Activated T-helper 1 cell treated with anti-CD3 and anti-CD28 coated beads, Interleukin-12 subunit alpha, Interleukin-12 subunit beta, Interleukin-2, Interleukin-4 antibody, amounts not matched to agents 30 ng/mL and 10 ng/mL and 1 ng/mL, durations not matched to agents 14 hours and 24 hours and 36 hours (primary cell): ENCODE measurements at regions not wholly inside any gene's neighbourhood (a gene's known extent, or its start where the extent isn't known, plus 50 kb on each side); places are given as distances from the start of the nearest gene placed in this dataset.
"Not testable (repeated sequence)": the region's sequence is repeated elsewhere in the genome, so short reads cannot be mapped to it uniquely, and the experiment has no call there.

ENCODE experiments used
- DNase-seq: peaks from one replicate; pipeline ENCODE4 v3.0.0; 2021; ENCODE audit warnings: low spot score
- H3K27ac Mint-ChIP-seq: one replicate; pipeline ENCODE4 v1.8.0; 2021; ENCODE audit warnings: mild to moderate bottlenecking, mixed read lengths
- H3K27me3 Mint-ChIP-seq: one replicate; pipeline ENCODE4 v1.8.0; 2022; ENCODE audit warnings: mild to moderate bottlenecking, moderate library complexity, mixed read lengths; ENCODE audit not compliant: insufficient read depth
- H3K36me3 Mint-ChIP-seq: one replicate; pipeline ENCODE4 v1.8.0; 2021; ENCODE audit warnings: low read depth, mixed read lengths
- H3K4me1 Mint-ChIP-seq: one replicate; pipeline ENCODE4 v1.8.0; 2021; ENCODE audit warnings: low read depth, mixed read lengths
- H3K4me3 Mint-ChIP-seq: one replicate; pipeline ENCODE4 v1.8.0; 2021; ENCODE audit warnings: mild to moderate bottlenecking, moderate library complexity, mixed read lengths
- H3K9me3 Mint-ChIP-seq: one replicate; pipeline ENCODE4 v1.8.0; 2021; ENCODE audit warnings: mixed read lengths
- intact Hi-C: fragments of 100-400 bp; cut with micrococcal nuclease; formaldehyde crosslinking; loops from one replicate; pipeline ENCODE4 v1.15.1; 2024

DNA sequence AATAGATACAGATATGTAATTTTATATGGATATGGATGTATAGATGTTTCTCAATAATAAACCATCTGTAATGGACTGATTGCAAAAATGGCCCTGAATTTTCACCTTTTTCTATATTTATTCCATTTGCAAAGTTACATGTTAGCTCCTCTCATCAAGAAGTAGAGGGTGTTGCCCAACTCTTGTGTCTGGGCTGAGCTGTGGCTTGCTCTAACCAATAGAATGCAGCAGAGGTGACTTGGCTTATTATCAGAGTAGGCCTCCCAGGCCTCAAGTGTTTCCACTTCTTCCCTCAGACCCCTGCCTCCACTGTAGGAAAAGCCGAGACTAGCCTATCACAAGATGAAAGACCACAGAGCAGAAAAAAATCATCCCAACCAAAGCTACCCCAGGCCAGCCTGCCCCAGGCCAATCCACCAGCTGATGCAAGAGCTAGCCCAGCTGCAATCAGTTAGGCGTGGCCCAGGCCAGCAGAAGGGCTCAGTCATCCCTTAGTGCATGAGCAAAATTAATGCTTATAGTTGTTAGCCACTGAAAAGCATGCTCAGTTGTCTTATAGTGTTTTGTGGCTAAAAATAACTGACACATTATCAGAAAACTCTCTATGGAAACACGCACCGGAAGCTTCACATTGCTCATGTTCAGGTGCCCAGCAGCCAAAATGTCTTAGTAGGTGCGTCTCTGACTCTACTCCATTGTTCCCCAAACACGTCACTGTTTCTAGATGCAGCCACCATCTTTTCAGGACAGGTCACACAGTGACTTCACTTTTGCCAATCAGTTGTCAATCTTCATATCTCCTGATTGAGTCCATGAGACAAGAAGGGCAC, 464.0 kb downstream of the FBXO15 start:
- no peak for DNase-seq
- no peaks in the 10 kb centered on the region for H3K9me3 Mint-ChIP-seq
- intact Hi-C loops, result no loop called here
- no peaks in the 10 kb centered on the region for H3K27me3 Mint-ChIP-seq
- H3K4me1 Mint-ChIP-seq, result no peaks in the 10 kb centered on the region
- H3K36me3 Mint-ChIP-seq, result no peaks in the 10 kb centered on the region
- H3K4me3 Mint-ChIP-seq, result no peak overlapping the region
- H3K27ac Mint-ChIP-seq, result no peak overlapping the region

DNA sequence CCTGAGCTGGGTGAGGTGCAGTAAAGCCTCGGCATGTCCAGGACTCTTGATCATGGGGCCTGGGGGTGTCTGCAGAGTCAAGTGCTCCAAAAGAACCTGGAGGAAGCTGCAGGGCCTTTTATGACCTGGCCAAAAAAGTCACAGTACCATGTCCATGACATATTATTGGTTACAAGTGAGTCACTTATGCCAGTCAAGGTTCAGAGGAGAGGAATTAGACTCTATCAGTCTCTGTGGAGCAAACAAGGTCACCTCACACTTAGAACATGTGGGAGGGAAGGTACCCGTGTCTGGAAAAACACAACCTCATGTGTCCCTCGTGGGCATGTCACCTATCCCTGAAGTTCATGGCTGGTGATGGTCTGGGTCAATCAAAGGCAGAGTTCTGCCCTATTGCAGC, 465.7 kb downstream of the FBXO15 start:
- H3K4me3 Mint-ChIP-seq, result no peak overlapping the region
- no peaks in the 10 kb centered on the region for H3K36me3 Mint-ChIP-seq
- H3K27me3 Mint-ChIP-seq, result no peaks in the 10 kb centered on the region
- no peaks in the 10 kb centered on the region for H3K4me1 Mint-ChIP-seq
- DNase-seq, result no peak
- intact Hi-C loops, result no loop called here
- H3K27ac Mint-ChIP-seq, result no peak overlapping the region
- H3K9me3 Mint-ChIP-seq, result no peaks in the 10 kb centered on the region

- Mint-ChIP-seq H3K4me3 (no peak overlapping the region), H3K9me3 (no peaks in the 10 kb centered on the region), H3K27ac (no peak overlapping the region), H3K36me3 (no peaks in the 10 kb centered on the region), H3K27me3 (no peaks in the 10 kb centered on the region), H3K4me1 (no peaks in the 10 kb centered on the region)
- intact Hi-C loops, result no loop called here
- DNase-seq, result no peak
Measured at GRCh38 chr18:73681398-73681797, 466.2 kb downstream of the FBXO15 start.

- Mint-ChIP-seq H3K27ac (no peak overlapping the region), H3K27me3 (no peaks in the 10 kb centered on the region), H3K9me3 (no peaks in the 10 kb centered on the region), H3K36me3 (no peaks in the 10 kb centered on the region), H3K4me1 (no peaks in the 10 kb centered on the region), H3K4me3 (no peak overlapping the region)
- intact Hi-C loops, result no loop called here
- DNase-seq, result no peak
Measured at GRCh38 chr18:73679941-73680712, 467.5 kb downstream of the FBXO15 start.

DNA sequence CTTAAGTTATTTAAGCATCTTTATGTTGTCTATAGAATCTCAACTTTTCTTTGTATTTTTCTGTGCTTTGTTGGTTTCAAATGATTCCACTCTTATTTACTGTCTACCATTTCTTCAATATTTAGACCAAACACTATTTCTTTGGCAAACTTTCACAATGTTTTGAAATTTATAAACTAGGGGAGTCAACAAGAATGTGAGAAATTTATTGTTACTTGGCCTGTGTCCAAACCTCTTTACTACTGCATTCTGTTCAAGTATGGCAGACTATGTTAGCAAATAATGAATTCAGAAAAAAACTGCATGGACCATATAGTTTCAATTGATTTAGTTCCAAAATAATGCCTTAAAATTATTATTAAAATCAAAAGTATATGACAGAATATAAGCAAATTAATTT, 470.2 kb downstream of the FBXO15 start:
- H3K4me1 Mint-ChIP-seq, result no peaks in the 10 kb centered on the region
- no peak overlapping the region for H3K27ac Mint-ChIP-seq
- H3K36me3 Mint-ChIP-seq, result no peaks in the 10 kb centered on the region
- intact Hi-C loops, result no loop called here
- no peaks in the 10 kb centered on the region for H3K27me3 Mint-ChIP-seq
- no peaks in the 10 kb centered on the region for H3K9me3 Mint-ChIP-seq
- no peak for DNase-seq
- no peak overlapping the region for H3K4me3 Mint-ChIP-seq

DNA sequence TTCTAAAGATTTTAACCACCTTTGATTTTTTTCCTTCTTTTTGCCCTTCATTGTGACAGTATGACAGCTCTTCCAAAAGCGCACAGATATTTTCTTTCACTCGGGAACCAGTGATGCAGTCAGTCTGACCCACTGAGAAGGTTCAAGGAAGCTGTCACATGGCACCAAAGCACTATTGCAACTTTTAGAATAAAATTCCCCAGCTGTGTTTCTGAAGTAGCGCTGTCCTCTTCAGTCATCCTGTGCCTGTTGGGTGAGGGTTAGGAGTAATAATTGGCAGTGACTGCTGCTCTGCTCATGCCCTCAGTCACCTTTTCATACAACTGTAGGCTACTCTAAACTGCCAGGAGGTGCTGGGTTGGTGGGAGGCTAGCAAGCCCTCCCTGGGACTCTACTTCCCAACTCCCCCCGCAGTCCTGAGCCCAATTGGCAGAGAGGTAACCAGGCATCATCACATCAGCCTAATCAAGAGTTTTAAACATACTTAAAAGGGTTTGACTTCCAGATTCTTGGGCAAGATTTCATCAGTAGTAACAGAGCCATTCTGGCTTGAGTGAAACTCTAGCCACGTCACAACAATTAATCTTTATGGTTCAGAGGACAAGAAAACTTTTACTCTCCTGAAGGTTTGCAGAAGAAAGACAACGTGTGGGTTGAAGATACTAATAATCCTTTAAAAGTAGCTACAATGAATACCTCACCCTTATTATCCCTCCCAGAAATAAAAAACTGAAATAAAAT, 473.3 kb downstream of the FBXO15 start:
- Mint-ChIP-seq H3K9me3 (no peaks in the 10 kb centered on the region), H3K36me3 (no peaks in the 10 kb centered on the region), H3K4me3 (no peak overlapping the region), H3K27ac (no peak overlapping the region), H3K27me3 (no peaks in the 10 kb centered on the region), H3K4me1 (no peaks in the 10 kb centered on the region)
- DNase-seq, result no peak
- intact Hi-C loops, result no loop called here

DNA sequence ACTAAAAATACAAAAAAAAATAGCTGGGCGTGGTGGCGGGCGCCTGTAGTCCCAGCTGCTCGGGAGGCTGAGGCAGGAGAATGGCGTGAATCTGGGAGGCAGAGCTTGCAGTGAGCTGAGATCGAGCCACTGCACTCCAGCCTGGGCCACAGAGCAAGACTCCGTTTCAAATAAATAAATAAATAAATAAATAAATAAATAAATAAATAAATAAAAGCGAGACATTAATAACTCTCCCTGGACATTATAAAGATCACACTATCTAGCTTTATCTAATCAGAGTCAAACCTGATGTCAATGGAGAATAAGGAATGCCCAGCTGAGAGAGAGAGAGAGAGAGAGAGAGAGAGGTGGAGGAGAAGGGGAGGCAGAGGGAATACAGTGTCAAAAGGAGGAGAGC, 476.2 kb downstream of the FBXO15 start:
- H3K36me3 Mint-ChIP-seq, H3K27me3 Mint-ChIP-seq, H3K9me3 Mint-ChIP-seq, H3K27ac Mint-ChIP-seq, DNase-seq, H3K4me3 Mint-ChIP-seq, H3K4me1 Mint-ChIP-seq, intact Hi-C loops: not testable (repeated sequence)

GRCh38 chr18:73670524-73670923, 477.1 kb downstream of the FBXO15 start:
- Mint-ChIP-seq H3K36me3 (no peaks in the 10 kb centered on the region), H3K9me3 (no peaks in the 10 kb centered on the region), H3K27me3 (no peaks in the 10 kb centered on the region), H3K4me1 (no peaks in the 10 kb centered on the region), H3K27ac (no peak overlapping the region), H3K4me3 (no peak overlapping the region)
- intact Hi-C loops, result no loop called here
- DNase-seq, result no peak

- H3K4me3 Mint-ChIP-seq, result no peak overlapping the region
- no peaks in the 10 kb centered on the region for H3K4me1 Mint-ChIP-seq
- intact Hi-C loops, result no loop called here
- H3K9me3 Mint-ChIP-seq, result no peaks in the 10 kb centered on the region
- H3K36me3 Mint-ChIP-seq, result no peaks in the 10 kb centered on the region
- no peak for DNase-seq
- H3K27me3 Mint-ChIP-seq, result no peaks in the 10 kb centered on the region
- no peak overlapping the region for H3K27ac Mint-ChIP-seq
Measured at GRCh38 chr18:73670039-73670438, 477.6 kb downstream of the FBXO15 start.

DNA sequence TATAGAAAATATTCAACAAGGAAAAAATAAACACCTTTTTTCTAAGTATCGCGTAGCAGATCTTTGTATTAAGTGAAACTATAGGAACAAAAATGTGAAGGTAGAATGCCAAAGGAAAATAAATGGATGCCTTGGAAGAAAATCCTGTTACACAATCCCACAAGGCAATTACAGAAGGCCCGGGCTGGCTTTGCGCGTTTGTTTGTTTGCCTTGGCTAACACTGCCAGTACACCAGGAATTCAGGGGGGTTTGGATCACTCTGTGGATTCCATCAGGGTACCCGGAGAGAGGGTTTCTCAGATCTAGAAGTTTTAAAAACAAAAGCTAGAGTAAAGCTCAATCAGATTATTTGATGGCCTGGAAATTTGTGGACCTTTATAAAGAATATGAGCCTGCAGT, 478.3 kb downstream of the FBXO15 start:
- Mint-ChIP-seq H3K9me3 (no peaks in the 10 kb centered on the region), H3K4me1 (no peaks in the 10 kb centered on the region), H3K27me3 (no peaks in the 10 kb centered on the region), H3K4me3 (no peak overlapping the region), H3K27ac (no peak overlapping the region), H3K36me3 (no peaks in the 10 kb centered on the region)
- DNase-seq, result no peak
- intact Hi-C loops, result no loop called here

DNA sequence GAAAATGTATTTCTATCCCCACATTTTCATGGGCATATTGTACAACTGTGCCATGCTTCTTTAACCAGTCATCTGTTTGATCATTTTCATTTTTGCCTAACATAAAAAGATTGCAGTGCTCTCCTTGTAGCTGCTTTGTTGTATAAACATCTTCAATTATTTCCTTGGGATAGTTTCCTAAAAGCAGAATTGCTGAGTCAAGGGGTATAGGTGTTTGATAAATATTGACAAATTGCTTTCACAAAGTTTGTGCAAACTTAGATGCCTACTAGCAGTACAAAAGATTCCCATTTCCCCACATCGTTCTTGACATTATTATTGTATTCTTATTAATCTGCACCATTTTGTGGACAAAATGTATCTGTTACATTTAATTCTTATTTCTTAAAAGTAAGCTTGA, 479.6 kb downstream of the FBXO15 start:
- Mint-ChIP-seq H3K36me3 (no peaks in the 10 kb centered on the region), H3K4me3 (no peak overlapping the region), H3K27ac (no peak overlapping the region), H3K27me3 (no peaks in the 10 kb centered on the region), H3K9me3 (no peaks in the 10 kb centered on the region), H3K4me1 (no peaks in the 10 kb centered on the region)
- intact Hi-C loops, result no loop called here
- DNase-seq, result no peak

DNA sequence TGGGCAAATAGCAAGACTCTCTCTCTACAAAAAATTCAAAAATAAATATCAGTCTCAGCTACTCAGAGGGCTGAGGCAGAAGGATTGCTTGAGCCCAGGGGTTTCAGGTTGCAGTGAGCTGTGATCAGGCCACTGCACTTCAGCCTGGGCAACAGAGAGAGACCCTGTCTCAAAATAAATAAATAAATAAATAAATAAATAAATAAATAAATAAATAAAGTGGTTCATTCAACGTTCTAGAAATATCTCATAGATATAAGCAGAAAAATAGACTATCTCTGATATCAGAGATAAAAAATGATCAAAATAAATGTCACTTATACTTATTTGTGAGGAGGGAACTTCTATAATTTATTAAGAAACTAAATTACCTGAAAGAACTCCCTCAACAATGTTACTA, 480.9 kb downstream of the FBXO15 start:
- no peaks in the 10 kb centered on the region for H3K36me3 Mint-ChIP-seq
- intact Hi-C loops, result no loop called here
- DNase-seq, result no peak
- H3K4me3 Mint-ChIP-seq, result no peak overlapping the region
- no peaks in the 10 kb centered on the region for H3K9me3 Mint-ChIP-seq
- peaks cover 2% of the 10 kb centered on the region for H3K27me3 Mint-ChIP-seq
- H3K27ac Mint-ChIP-seq, result no peak overlapping the region
- H3K4me1 Mint-ChIP-seq, result no peaks in the 10 kb centered on the region

DNA sequence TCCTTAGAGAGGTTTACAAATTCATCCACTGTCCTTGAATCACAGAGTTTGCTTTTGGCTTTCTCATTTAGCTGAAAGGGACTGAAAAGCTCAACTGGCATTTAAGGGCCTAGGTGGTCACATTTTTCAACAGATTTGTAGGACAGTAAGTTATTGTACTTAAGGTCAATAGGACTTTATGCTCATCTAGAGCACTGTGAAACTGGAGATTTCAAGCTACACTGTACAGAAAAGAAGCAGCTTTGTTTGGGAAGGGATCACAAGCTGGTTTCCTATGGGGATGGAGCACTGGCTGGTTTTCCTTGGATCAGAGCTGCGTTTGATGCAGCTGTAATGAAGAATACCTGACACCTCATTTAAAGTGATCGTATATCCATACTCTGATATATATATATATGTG, 482.7 kb downstream of the FBXO15 start:
- Mint-ChIP-seq H3K4me3 (no peak overlapping the region), H3K36me3 (no peaks in the 10 kb centered on the region), H3K9me3 (no peaks in the 10 kb centered on the region), H3K4me1 (no peaks in the 10 kb centered on the region), H3K27me3 (peaks cover 7% of the 10 kb centered on the region), H3K27ac (no peak overlapping the region)
- intact Hi-C loops, result no loop called here
- DNase-seq, result no peak
